Mammary epithelial cell (primary cell): ENCODE measurements at regions not wholly inside any gene's neighbourhood (a gene's known extent, or its start where the extent isn't known, plus 50 kb on each side); places are given as distances from the start of the nearest gene placed in this dataset.

Experiments
- CTCF ChIP-seq, 2 donors: IDR thresholded peaks in 1 of 2; conservative IDR thresholded peaks in 1 of 2; 2 replicates each; pipeline ENCODE4 v1.5.1; 2011 to 2012; ENCODE audit warnings: inconsistent platforms in 2 of 2, low read length in 2 of 2, mild to moderate bottlenecking in 2 of 2, control low read depth in 1 of 2, low read depth in 1 of 2; ENCODE audit not compliant: insufficient read depth in 1 of 2; ENCODE audit errors: extremely low read depth in 1 of 2
- EZH2 ChIP-seq: IDR thresholded peaks from 2 replicates; pipeline ENCODE4 v1.6.1; 2012; ENCODE audit warnings: low read length, inconsistent platforms, borderline replicate concordance

- TF ChIP-seq CTCF (conservative IDR thresholded peaks at IDR 0.05 in 1 of 2, IDR thresholded peaks at IDR 0.05 in 1 of 2; ENCODE audit: extremely low read depth in 1 of 2, insufficient read depth in 1 of 2, low read depth in 1 of 2, low read length in 2 of 2): peak; percentile 7 to 26
- no peak for TF ChIP-seq EZH2
These were observed 57.8 kb upstream of the ALDH3B2 start for GRCh38 chr11:67732045-67732787.
